Transverse colon (tissue), 4 donors: ENCODE measurements at regions not wholly inside any gene's neighbourhood (a gene's known extent, or its start where the extent isn't known, plus 50 kb on each side); places are given as distances from the start of the nearest gene placed in this dataset.

Experiments
- EP300 ChIP-seq: sonication (generic); formaldehyde crosslinking; IDR thresholded peaks from one replicate; pipeline ENCODE4 v1.6.1; 2017; ENCODE audit warnings: antibody characterized with exemption, low read depth
- POLR2A ChIP-seq: fragments of 450-650 bp; IDR thresholded peaks from one replicate; pipeline ENCODE4 v1.6.1; 2016; ENCODE audit warnings: antibody characterized with exemption, mild to moderate bottlenecking, moderate library complexity
- POLR2AphosphoS5 ChIP-seq, 3 donors: sonication (generic); formaldehyde crosslinking; IDR thresholded peaks; one replicate each; pipeline ENCODE4 v1.6.1; 2016; ENCODE audit warnings: antibody characterized with exemption in 3 of 3
- TF ChIP-seq, protein P1 (sequence below), 5 experiments: fragments of 200-600 bp in 3 of 5; fragments of 450-650 bp in 2 of 5; sonication (generic) in 3 of 5; IDR thresholded peaks; 1 replicate in 2 of 5; 2 replicates in 3 of 5; pipeline ENCODE4 v1.5.1; 2016 to 2017; ENCODE audit warnings: antibody characterized with exemption in 5 of 5, inconsistent platforms in 3 of 5, mild to moderate bottlenecking in 2 of 5, moderate library complexity in 1 of 5

- TF ChIP-seq, protein P1, sequence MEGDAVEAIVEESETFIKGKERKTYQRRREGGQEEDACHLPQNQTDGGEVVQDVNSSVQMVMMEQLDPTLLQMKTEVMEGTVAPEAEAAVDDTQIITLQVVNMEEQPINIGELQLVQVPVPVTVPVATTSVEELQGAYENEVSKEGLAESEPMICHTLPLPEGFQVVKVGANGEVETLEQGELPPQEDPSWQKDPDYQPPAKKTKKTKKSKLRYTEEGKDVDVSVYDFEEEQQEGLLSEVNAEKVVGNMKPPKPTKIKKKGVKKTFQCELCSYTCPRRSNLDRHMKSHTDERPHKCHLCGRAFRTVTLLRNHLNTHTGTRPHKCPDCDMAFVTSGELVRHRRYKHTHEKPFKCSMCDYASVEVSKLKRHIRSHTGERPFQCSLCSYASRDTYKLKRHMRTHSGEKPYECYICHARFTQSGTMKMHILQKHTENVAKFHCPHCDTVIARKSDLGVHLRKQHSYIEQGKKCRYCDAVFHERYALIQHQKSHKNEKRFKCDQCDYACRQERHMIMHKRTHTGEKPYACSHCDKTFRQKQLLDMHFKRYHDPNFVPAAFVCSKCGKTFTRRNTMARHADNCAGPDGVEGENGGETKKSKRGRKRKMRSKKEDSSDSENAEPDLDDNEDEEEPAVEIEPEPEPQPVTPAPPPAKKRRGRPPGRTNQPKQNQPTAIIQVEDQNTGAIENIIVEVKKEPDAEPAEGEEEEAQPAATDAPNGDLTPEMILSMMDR (IDR thresholded peaks at IDR 0.05), result no peak
- TF ChIP-seq POLR2AphosphoS5 (IDR thresholded peaks at IDR 0.05) (no peak), POLR2A (no peak), EP300 (no peak)
These were observed 205.4 kb upstream of the ADO start for GRCh38 chr10:62599161-62599560.
